Activated CD4-positive, alpha-beta T cell treated with anti-CD3 and anti-CD28 coated beads for 24 hours (primary cell): ENCODE measurements at regions not wholly inside any gene's neighbourhood (a gene's known extent, or its start where the extent isn't known, plus 50 kb on each side); places are given as distances from the start of the nearest gene placed in this dataset.

Experiments
- DNase-seq, 2 donors: peaks; one replicate each; pipeline ENCODE4 v3.0.0-alpha.2; 2020; ENCODE audit warnings: low read depth in 2 of 2

- DNase-seq: no peak
Measured at GRCh38 chr2:217625557-217626169, 377.1 kb downstream of the TNS1 start.

GRCh38 chr2:217623281-217623912 lies 379.4 kb downstream of the TNS1 start:
- DNase-seq: no peak

- DNase-seq: no peak
Measured at GRCh38 chr2:217622205-217623060, 380.4 kb downstream of the TNS1 start.

- DNase-seq: no peak
Measured at GRCh38 chr2:217621391-217621801, 381.4 kb downstream of the TNS1 start.

- no peak for DNase-seq
Measured at GRCh38 chr2:217618744-217619143, 384.1 kb downstream of the TNS1 start.

GRCh38 chr2:217617616-217618022 lies 385.2 kb downstream of the TNS1 start:
- DNase-seq: no peak

GRCh38 chr2:217616936-217617335 lies 385.9 kb downstream of the TNS1 start:
- DNase-seq: no peak

- DNase-seq: no peak
Measured at GRCh38 chr2:217615171-217615570, 387.6 kb downstream of the TNS1 start.

GRCh38 chr2:217614498-217614897 lies 388.3 kb downstream of the TNS1 start:
- DNase-seq: no peak

GRCh38 chr2:217614096-217614495 lies 388.7 kb downstream of the TNS1 start:
- DNase-seq: no peak

- no peak for DNase-seq
Measured at GRCh38 chr2:217612920-217613319, 389.9 kb downstream of the TNS1 start.

- DNase-seq: no peak
Measured at GRCh38 chr2:217612211-217612610, 390.6 kb downstream of the TNS1 start.

GRCh38 chr2:217611626-217612127 lies 391.1 kb downstream of the TNS1 start:
- no peak for DNase-seq

GRCh38 chr2:217611056-217611455 lies 391.7 kb downstream of the TNS1 start:
- no peak for DNase-seq

GRCh38 chr2:217610401-217610814 lies 392.4 kb downstream of the TNS1 start:
- peak; percentile 37 to 48 for DNase-seq

GRCh38 chr2:217609952-217610351 lies 392.8 kb downstream of the TNS1 start:
- DNase-seq: no peak

- no peak for DNase-seq
Measured at GRCh38 chr2:217606296-217606695, 396.5 kb downstream of the TNS1 start.

- DNase-seq: no peak
Measured at GRCh38 chr2:217604527-217605194, 398.1 kb downstream of the TNS1 start.

GRCh38 chr2:217601601-217602000 lies 401.2 kb downstream of the TNS1 start:
- no peak for DNase-seq

- no peak for DNase-seq
Measured at GRCh38 chr2:217599906-217600305, 402.9 kb downstream of the TNS1 start.

- no peak for DNase-seq
Measured at GRCh38 chr2:217597681-217598080, 405.1 kb downstream of the TNS1 start.

GRCh38 chr2:217597145-217597544 lies 405.6 kb downstream of the TNS1 start:
- DNase-seq: no peak
